ENCODE measurements at regions not wholly inside any gene's neighbourhood (a gene's known extent, or its start where the extent isn't known, plus 50 kb on each side); places are given as distances from the start of the nearest gene placed in this dataset.

- TF ChIP-seq CCDC6 (CRISPR knock-in tag; IDR thresholded peaks at IDR 0.05) = no peak
Measured at GRCh38 chr3:38964204-38964603, 87.5 kb downstream of the SCN11A start (continued).

- ChIA-PET POLR2A (no interaction called here), CTCF (ENCODE audit: low intra/inter-chr PET ratio, low total read pairs) (interaction anchor here (0.9 to 1.6 kb wide), 2 partner anchors 39 to 69 kb away, joined by 3 to 5 read pairs; no protein-coding TSS in a partner anchor)
- FAIRE-seq (peak; percentile 82), DNase-seq (ENCODE audit: low spot score) (peak; percentile 25), ATAC-seq (peak; percentile 96)
- Histone ChIP-seq H4K20me1 (ENCODE audit: insufficient read depth, low read length) (no peaks in the 10 kb centered on the region), H3K4me2 (ENCODE audit: low read depth, low read length) (0 out of 2 replicates have a peak overlapping the region, but pooled peaks have one; percentile 0), H3K9me3 (ENCODE audit: low read length) (no peaks in the 10 kb centered on the region), H3K4me1 (ENCODE audit: insufficient read depth, low read length) (no peaks in the 10 kb centered on the region), H3K27me3 (ENCODE audit: control insufficient read depth in 1 of 2, insufficient read depth in 2 of 2, low read length in 2 of 2) (peaks cover 0 to 4% of the 10 kb centered on the region in 2 experiments; a peak in 1 of 5 replicates), H3K9ac (ENCODE audit: insufficient read depth, low read depth, low read length) (no peak overlapping the region), H3K36me3 (replicated peaks in 1 of 2; ENCODE audit: control insufficient read depth in 1 of 2, insufficient read depth in 2 of 2, low read length in 2 of 2) (no peaks in the 10 kb centered on the region), H2AFZ (ENCODE audit: low read length) (no peak overlapping the region), H3K27ac (ENCODE audit: extremely low read length, insufficient read depth, low read length) (no peak overlapping the region), H3K4me3 (replicated peaks in 1 of 3; ENCODE audit: insufficient read depth in 1 of 3, low read depth in 2 of 3, low read length in 3 of 3) (no peak overlapping the region), H3K79me2 (ENCODE audit: insufficient read depth, low read length) (no peaks in the 10 kb centered on the region)
- no TSS peak for BruUV-seq (replicated peaks)
- TF ChIP-seq RFX1 (IDR thresholded peaks at IDR 0.05) (no peak), JUN (CRISPR knock-in tag; IDR thresholded peaks at IDR 0.05) (no peak), TFAP4 (IDR thresholded peaks at IDR 0.05; ENCODE audit: borderline replicate concordance, low read depth) (peak; percentile 80), TGIF2 (CRISPR knock-in tag; IDR thresholded peaks at IDR 0.05) (0 out of 2 replicates have a peak, but pooled peaks have one; percentile 23), XRCC5 (optimal IDR thresholded peaks at IDR 0.05; ENCODE audit: low read length) (peak; percentile 30), SAP130 (CRISPR knock-in tag; IDR thresholded peaks at IDR 0.05; ENCODE audit: low read depth) (peak; percentile 40; the same call in 1 of the 2 replicates), ELF1 (CRISPR knock-in tag; IDR thresholded peaks at IDR 0.05) (peak; percentile 36; the same call in 1 of the 2 replicates), HMGXB4 (CRISPR knock-in tag; IDR thresholded peaks at IDR 0.05; ENCODE audit: borderline replicate concordance in 1 of 2, low read depth in 1 of 2) (0 out of 4 replicates have a peak, but pooled peaks of 1 of the 2 experiments have one; percentile 51), ELF3 (CRISPR knock-in tag; IDR thresholded peaks at IDR 0.05) (peak; percentile 95), STAG1 (CRISPR knock-in tag; IDR thresholded peaks at IDR 0.05) (0 out of 2 replicates have a peak, but pooled peaks have one; percentile 28), CTCF (CRISPR knock-in tag; IDR thresholded peaks at IDR 0.05) (peak; percentile 56), FOXA3 (CRISPR knock-in tag; IDR thresholded peaks at IDR 0.05) (peak; percentile 37; the same call in 1 of the 2 replicates), GABPA (IDR thresholded peaks at IDR 0.05; ENCODE audit: low read depth, low read length) (no peak), GABPA (CRISPR knock-in tag; IDR thresholded peaks at IDR 0.05; ENCODE audit: low read depth) (peak; percentile 58; the same call in 1 of the 2 replicates), FOXP1 (IDR thresholded peaks at IDR 0.05) (no peak), FOXP1 (CRISPR knock-in tag; IDR thresholded peaks at IDR 0.05) (0 out of 2 replicates have a peak, but pooled peaks have one; percentile 23), ZFYVE20 (CRISPR knock-in tag; IDR thresholded peaks at IDR 0.05; ENCODE audit: borderline replicate concordance, low read depth) (no peak), ASH2L (IDR thresholded peaks at IDR 0.05; ENCODE audit: insufficient read length, low read depth, low read length) (peak; percentile 40), ETV5 (CRISPR knock-in tag; IDR thresholded peaks at IDR 0.05; ENCODE audit: borderline replicate concordance) (peak; percentile 44; the same call in 1 of the 2 replicates), SMARCE1 (IDR thresholded peaks at IDR 0.05; ENCODE audit: borderline replicate concordance) (no peak)
- in situ Hi-C loops (cut with HindIII; ENCODE audit: extremely low pct_ligation_motif_present, low pct_unique_long_range_greater_than_20kb) (no loop called here), intact Hi-C loops (cut with micrococcal nuclease; ENCODE audit: unreplicated experiment) (no loop called here)
- 0% methylated on average over 5 of the region's 5 CpGs for WGBS (ENCODE audit: low lambda C conversion rate)
Measured at GRCh38 chr3:38960953-38961622, 90.7 kb downstream of the SCN11A start.
